Hippocampal formation (tissue), 2 donors: ENCODE measurements at regions not wholly inside any gene's neighbourhood (a gene's known extent, or its start where the extent isn't known, plus 50 kb on each side); places are given as distances from the start of the nearest gene placed in this dataset.
"Not testable (repeated sequence)": the region's sequence is repeated elsewhere in the genome, so short reads cannot be mapped to it uniquely, and the experiment has no call there.

Experiments
- DNase-seq, 2 donors: peaks; one replicate each; lab custom pipeline; 2025; lab: John Stamatoyannopoulos, UW

DNA sequence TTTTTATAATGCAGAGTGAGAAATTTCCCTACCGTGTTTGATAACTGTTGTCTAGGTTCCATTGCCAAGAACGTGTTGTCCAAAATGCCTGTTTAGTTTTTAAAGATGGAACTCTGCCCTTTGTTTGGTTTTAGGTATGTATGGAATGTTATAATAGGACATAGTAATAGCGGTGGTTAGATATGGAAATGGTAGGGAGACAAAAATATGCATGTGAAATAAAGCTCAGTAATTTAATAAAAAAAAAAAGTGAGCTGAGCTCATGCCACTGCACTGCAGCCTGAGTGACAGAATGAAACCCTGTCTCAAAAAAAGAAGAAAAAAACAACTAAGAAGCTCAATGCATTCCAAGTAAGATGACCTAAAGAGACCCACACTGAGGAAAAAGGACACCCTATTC lies 72.9 kb downstream of the ZNF783 start:
- no peak for DNase-seq

DNA sequence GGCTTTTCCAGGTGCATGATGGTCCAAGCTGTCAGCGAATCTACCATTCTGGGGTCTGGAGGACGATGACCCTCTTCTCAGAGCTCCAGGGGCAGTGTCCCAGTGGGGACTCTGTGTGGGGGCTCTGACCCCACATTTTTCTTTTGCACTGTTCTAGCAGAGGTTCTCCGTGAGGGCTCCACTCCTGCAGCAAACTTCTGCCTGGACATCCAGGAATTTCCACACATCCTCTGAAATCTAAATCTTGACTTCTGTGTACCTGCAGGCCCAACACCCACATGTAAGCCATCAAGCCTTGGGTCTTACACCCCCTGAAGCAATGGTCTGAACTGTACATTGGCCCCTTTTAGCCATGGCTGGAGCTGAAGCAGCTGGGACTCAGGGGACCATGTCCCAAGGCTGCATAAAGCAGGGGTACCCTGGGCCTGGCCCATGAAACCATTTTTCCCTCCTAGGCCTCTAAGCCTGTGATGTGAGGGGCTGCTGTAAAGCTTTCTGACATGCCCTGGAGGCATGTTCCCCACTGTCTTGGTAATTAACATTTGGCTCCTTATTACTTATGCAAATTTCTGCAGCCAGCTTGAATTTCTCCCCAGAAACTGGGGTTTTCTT lies 86.9 kb downstream of the ZNF783 start:
- no peak for DNase-seq

DNA sequence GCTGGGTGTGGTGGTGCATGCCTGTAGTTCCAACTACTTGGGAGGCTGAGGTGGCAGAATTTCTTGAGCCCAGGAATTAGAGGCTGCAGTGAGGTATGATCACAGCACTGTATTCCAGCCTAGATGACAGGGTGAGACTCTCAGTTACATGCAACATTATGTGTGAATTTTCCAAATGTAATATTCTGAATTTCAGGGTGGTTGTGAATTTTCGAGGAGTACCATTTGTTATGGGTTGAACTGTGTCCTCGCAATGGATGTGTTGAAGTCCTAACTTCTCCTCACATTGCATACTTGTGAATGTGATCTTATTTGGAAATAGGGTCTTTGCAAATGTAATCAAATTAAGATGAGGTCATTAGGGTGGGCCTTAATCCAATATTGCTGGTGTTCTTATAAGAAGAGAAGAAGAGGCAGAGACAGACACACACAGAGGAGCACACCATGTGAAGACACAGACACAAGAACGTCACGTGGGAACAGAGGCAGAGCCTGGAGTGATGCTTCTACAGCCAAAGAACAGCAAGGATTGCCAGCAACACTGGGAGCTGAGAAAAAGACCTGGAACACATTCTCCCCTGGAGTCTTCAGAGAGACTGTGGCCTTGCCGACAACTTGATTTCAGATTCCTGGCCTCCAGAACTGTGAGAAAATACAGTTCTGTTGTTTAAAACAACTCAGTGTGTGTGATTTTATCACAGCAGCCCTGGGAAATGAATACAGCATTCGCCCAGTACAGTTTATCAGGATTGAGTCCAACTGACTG lies 91.9 kb downstream of the ZNF783 start:
- peak in 1 of 2 donors; percentile 7 for DNase-seq

DNA sequence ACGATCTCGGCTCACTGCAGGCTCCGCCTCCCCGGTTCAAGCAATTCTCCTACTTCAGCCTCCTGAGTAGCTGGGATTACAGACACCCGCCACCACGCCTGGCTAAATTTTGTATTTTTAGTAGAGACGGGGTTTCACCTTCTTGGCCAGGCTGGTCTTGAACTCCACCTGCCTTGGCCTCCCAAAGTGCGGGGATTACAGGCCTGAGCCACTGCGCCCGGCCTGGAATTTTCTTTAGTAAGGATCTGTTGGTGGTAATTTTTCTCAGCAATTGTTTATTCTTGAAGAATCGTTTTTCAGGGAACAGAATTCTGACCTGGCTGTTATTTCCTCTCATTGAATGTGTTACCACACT lies 93.0 kb downstream of the ZNF783 start:
- not testable (repeated sequence) for DNase-seq

DNA sequence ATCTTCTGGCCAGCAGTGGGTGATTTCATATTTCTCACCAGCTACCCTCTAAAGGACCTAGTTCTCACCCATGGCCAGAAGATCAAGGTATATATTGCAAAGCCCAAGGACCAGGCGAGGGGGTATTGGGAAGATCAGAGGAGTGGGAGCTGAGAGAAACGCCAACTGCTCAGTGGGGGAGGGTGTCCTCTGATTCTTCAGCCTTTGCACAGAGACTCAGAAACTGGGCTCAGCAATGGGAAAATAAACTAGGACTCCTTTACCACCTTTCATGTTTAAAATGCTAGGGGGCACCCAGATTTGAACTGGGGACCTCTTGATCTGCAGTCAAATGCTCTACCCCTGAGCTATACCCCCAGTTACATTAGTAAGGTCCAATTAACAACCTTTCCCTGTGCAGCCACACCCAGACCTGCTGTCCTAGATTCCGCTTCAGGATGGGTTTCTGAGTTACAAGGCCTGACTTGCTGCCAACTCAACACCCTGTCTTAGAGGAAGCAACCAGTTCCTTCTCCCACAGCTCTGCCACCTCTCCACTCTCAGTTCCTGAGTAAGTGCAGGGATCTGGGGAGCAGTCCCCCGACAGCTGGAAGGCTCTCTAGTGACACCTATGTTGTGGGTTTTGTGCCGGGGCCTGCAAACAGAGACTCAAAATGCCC lies 93.5 kb downstream of the ZNF783 start:
- DNase-seq, result no peak

DNA sequence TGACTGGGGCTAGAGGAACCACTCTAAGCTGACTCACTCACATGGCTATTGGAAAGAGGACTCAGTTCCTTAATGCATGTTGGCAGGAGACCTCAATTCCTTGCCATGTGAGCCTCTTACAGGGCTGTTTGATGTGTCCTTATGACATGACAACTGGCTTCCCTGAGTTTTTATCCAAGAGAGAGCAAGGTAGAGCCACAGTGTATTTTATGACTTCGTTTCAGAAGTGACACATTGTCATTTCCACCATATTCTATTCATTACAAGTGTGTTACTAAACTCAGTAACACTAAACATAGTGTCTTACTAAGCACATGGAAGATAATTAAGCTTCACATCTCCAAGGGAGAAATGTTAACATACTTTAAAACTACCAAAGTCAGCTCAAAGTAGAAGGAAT lies 98.2 kb downstream of the ZNF777 start:
- no peak for DNase-seq

DNA sequence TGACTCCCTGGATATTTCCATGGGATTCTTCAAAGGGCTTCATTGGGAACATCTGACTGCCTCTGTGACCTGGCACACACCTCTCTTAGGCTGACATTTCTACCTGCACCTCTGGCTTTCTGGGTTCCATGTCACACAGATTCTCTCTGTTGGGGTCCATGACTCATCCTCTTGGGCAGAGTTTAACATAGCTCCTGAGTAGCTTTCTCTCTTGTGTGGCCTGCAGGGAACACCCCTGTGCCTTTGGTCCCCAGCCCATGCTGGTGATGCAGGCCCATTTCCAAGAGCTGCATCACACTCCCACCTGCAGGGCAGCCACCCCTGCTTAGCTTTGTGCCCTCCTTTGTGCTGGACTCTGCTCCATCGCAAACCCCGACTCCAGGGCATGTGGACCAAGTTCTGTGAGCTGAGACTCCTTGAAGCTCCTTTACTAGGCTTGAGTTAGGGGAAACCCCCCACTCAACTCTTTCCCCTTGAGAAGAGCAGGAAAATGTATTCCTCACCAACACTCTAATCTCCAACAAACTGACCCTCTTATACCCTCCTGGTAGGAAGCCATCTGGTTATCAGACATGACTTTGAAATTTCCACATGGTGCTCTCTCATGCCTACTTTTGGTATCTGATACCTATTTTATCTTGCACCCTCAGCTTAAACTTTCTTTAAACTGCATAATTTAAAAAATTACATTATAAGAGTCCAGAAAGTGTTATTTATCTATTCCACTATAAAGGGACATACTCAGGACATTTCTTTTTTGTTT lies 93.3 kb downstream of the ZNF777 start:
- no peak for DNase-seq

DNA sequence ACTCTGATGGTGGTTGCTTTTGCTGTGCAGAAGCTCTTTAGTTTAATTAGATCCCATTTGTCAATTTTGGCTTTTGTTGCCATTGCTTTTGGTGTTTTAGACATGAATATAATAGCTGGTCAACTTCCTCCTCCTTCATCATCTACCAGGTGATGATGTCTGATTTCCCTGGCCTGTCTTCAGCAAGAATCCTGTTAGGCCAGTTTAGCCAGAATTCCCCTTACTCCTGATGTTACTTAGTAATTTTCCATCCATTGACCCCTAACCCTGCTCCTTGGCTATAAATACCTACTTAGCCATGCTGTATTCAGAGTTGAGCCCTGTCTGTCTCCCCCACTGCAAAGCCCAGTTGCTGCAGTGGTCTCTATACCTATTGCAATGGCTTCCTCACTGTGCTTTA lies 91.4 kb downstream of the ZNF777 start:
- no peak for DNase-seq

DNA sequence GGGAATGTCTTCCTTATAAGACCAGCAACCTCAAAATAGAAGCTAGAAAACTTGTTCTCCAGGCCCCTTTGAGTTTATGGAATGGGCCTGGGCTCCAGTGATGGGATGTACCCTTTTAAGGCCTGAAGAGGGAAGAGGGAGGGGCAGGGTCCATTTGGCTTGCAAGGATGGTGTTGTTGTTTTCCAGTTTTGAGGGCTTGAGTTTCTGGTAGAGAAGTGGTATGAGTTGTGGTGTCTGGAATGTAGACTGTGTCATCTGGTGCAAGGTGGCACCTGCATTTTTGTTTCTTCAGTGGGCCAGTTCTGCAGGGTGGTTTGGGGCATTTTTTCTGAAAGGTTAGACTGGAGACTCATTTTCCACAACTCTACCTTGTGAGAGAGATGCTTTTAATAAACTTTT lies 90.1 kb downstream of the ZNF777 start:
- no peak for DNase-seq

DNA sequence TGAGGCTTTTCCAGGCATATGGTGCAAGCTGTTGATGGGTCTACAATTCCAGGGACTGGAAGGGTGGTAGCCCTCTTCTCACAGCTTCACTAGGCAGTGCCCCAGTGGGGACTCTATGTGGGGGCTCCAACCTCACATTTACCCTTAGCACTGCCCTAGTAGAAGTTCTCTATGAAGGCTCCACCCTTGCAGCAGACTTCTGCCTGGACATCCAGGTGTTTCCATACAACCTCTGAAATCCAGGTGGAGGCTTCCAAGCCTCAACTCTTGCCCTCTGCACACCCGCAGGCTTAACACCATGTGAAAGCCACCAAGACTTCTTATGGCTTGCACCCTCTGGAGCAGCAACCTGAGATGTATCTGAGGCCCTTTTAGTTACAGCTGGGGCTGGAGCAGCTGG lies 87.8 kb downstream of the ZNF777 start:
- no peak for DNase-seq

DNA sequence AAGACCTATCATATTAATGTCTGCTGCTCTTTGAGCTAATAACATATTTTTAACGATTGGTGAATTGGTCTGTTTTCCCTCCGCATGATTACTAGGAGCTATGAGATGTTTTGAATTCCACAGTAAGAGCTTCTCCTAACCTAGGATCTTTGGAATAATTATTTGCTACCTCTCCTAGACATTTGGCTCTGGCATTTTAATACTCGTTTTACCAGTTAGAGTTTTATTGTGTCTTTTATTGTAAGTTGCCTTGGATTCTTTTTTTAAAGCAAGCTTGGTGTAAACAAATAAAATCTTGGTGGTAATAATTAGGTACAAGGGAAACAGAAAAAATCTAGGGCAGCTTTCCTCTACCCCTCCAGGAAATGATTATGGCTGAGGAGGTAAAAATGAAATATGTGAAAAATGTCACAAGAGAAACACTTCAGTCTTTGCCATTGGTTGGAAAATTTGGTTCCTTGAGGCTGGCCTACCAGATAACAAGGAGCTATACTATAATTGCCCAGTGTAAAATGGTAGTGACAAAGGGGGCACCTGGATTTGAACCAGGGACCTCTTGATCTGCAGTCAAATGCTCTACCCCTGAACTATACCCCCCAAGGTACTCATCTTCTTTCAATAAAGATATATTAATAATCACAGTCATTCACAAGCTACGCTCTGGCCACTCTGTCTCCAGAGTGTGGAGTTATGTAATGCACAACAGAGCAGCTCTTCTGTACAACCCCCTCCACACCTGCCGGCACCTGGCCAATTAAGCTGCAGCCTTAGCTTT lies 85.4 kb downstream of the ZNF777 start:
- no peak for DNase-seq

DNA sequence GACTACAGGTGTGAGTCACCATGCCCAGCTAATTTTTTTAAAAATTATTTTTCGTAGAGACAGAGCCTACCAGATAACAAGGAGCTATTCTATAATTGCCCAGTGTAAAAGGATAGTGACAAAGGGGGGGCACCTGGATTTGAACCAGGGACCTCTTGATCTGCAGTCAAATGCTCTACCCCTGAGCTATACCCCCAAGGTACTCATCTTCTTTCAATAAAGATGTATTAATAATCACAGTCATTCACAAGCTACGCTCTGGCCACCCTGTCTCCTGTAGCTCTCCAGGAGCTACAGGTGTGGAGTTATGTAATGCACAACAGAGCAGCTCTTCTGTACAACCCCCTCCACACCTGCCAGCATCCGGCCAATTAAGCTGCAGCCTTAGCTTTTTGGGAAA lies 83.5 kb downstream of the ZNF777 start:
- no peak for DNase-seq

DNA sequence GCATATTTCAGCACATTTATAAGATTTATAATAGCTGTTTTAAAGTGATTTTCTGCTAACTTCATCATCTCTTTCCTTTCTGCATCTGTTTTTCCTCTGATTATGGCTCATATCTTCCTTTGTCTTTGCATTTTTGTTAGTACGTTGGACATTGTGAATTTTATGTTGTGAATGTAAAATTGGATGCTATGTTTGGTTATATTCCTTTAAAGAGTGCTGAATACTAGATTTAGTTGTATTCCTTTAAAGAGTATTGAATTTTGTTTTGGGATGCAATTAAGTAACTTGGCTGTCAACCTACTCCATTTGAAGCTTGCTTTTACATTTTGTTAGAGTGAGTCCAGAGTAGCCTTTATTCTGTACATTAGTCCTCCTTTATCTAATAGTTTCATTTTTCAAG lies 81.2 kb downstream of the ZNF777 start:
- no peak for DNase-seq

DNA sequence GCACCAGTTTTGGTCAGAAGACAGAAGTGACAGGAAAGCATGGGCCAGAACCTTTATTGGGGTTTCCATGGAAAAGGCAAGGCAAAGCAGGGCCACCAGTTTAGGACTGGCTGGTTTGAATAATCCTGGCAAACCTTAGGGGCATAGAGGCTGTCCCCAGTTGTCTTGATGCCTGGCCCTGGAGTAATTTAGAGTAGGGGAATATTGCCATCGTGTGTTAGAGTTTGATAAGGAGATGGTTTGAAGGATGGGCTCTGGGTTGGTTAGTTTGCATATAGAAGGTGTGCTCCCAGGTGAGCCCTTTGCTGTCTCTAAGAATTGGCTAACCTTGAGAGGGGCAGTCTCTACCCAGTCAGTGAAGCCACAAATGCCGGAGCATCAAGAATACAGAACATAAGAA lies 79.6 kb downstream of the ZNF777 start:
- no peak for DNase-seq
